ENCODE measurements at regions not wholly inside any gene's neighbourhood (a gene's known extent, or its start where the extent isn't known, plus 50 kb on each side); places are given as distances from the start of the nearest gene placed in this dataset.
"Not testable (repeated sequence)": the region's sequence is repeated elsewhere in the genome, so short reads cannot be mapped to it uniquely, and the experiment has no call there.

DNA sequence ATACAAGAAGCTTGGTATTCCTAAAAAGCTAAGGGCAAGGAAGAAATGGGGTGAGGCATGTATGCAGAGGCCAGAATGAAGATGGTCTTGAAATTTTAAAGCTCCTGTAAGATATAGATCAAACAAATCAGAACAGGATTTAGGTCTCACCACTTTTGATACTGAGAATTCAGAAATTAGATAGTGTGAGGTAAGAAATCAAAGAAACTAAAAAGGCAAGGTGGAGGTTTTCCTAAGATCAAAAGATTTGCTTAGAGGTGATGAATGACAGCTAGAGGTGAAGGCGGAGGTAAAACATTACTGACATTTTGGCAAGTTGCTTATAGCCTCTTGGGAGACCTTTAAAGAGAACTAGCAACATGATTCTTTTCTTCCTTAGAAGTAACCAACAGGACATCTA lies 225.2 kb upstream of the SGK1 start:
- Histone ChIP-seq H4K20me1 (ENCODE audit: control insufficient read depth, insufficient read depth, low read depth, low read length) (no peaks in the 10 kb centered on the region), H3F3A (ENCODE audit: control insufficient read depth, insufficient read depth) (no peaks in the 10 kb centered on the region), H3K27me3 (ENCODE audit: control insufficient read depth, low read length) (no peaks in the 10 kb centered on the region), H3K9me2 (replicated peaks; ENCODE audit: control insufficient read depth, low read length) (no peaks in the 10 kb centered on the region), H3K4me1 (ENCODE audit: control insufficient read depth, low read length) (no peaks in the 10 kb centered on the region), H3K79me2 (ENCODE audit: control insufficient read depth, low read length) (no peaks in the 10 kb centered on the region), H3K27ac (ENCODE audit: low read depth, low read length) (no peak overlapping the region), H3K9me3 (ENCODE audit: control insufficient read depth, insufficient read depth, low read length) (no peaks in the 10 kb centered on the region), H3K4me2 (ENCODE audit: low read length) (no peak overlapping the region), H3K36me3 (ENCODE audit: control insufficient read depth, low read length) (no peaks in the 10 kb centered on the region), H3K4me3 (ENCODE audit: low read length) (no peak overlapping the region)
- TF ChIP-seq EZH2phosphoT487 (IDR thresholded peaks at IDR 0.05; ENCODE audit: borderline replicate concordance, low read length) (no peak), CTCF (IDR thresholded peaks at IDR 0.05; ENCODE audit: low read depth, low read length, poor library complexity, severe bottlenecking) (no peak)

GRCh38 chr6:134541001-134541400 lies 223.1 kb upstream of the SGK1 start:
- no peaks in the 10 kb centered on the region for H3K36me3 ChIP-seq (ENCODE audit: control insufficient read depth, low read length)
- no peaks in the 10 kb centered on the region for H3K79me2 ChIP-seq (ENCODE audit: control insufficient read depth, low read length)
- no peaks in the 10 kb centered on the region for H3F3A ChIP-seq (ENCODE audit: control insufficient read depth, insufficient read depth)
- H3K27ac ChIP-seq (ENCODE audit: low read depth, low read length): no peak overlapping the region
- no peaks in the 10 kb centered on the region for H3K4me1 ChIP-seq (ENCODE audit: control insufficient read depth, low read length)
- no peaks in the 10 kb centered on the region for H4K20me1 ChIP-seq (ENCODE audit: control insufficient read depth, insufficient read depth, low read depth, low read length)
- H3K4me2 ChIP-seq (ENCODE audit: low read length): no peak overlapping the region
- H3K9me2 ChIP-seq (replicated peaks; ENCODE audit: control insufficient read depth, low read length): no peaks in the 10 kb centered on the region
- no peaks in the 10 kb centered on the region for H3K9me3 ChIP-seq (ENCODE audit: control insufficient read depth, insufficient read depth, low read length)
- no peaks in the 10 kb centered on the region for H3K27me3 ChIP-seq (ENCODE audit: control insufficient read depth, low read length)
- no peak overlapping the region for H3K4me3 ChIP-seq (ENCODE audit: low read length)
- TF ChIP-seq EZH2phosphoT487 (IDR thresholded peaks at IDR 0.05; ENCODE audit: borderline replicate concordance, low read length) (no peak), CTCF (IDR thresholded peaks at IDR 0.05; ENCODE audit: low read depth, low read length, poor library complexity, severe bottlenecking) (no peak)

DNA sequence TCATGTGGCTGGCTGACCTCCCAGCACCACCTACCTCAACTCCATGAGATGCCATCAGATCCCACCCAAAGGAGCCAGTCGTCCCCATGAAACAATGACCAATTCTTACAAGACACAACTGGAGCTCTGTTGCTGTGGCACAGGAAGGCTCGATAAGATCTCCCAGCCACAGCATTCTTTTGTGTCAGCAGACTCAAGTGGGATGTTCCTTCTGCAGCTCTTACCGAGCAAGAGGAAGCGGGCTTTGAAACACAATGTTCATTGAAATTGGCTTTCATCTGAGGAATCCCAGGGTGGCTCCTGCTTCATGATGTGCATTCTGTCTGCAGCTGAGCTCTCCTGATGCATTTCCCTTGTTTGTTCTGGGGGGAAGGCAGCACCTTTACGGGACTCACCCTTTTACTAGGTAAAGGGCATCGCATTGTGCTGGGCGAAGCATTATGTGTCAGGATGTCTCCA lies 222.0 kb upstream of the SGK1 start:
- H3K4me1 ChIP-seq (ENCODE audit: control insufficient read depth, low read length): no peaks in the 10 kb centered on the region
- no peak overlapping the region for H3K4me3 ChIP-seq (ENCODE audit: low read length)
- no peak for TF ChIP-seq CTCF (IDR thresholded peaks at IDR 0.05; ENCODE audit: low read depth, low read length, poor library complexity, severe bottlenecking)
- no peak for TF ChIP-seq EZH2phosphoT487 (IDR thresholded peaks at IDR 0.05; ENCODE audit: borderline replicate concordance, low read length)
- H3K9me3 ChIP-seq (ENCODE audit: control insufficient read depth, insufficient read depth, low read length): no peaks in the 10 kb centered on the region
- H3K27me3 ChIP-seq (ENCODE audit: control insufficient read depth, low read length): no peaks in the 10 kb centered on the region
- no peaks in the 10 kb centered on the region for H3F3A ChIP-seq (ENCODE audit: control insufficient read depth, insufficient read depth)
- no peak overlapping the region for H3K27ac ChIP-seq (ENCODE audit: low read depth, low read length)
- no peaks in the 10 kb centered on the region for H4K20me1 ChIP-seq (ENCODE audit: control insufficient read depth, insufficient read depth, low read depth, low read length)
- H3K79me2 ChIP-seq (ENCODE audit: control insufficient read depth, low read length): no peaks in the 10 kb centered on the region
- H3K9me2 ChIP-seq (replicated peaks; ENCODE audit: control insufficient read depth, low read length): no peaks in the 10 kb centered on the region
- H3K36me3 ChIP-seq (ENCODE audit: control insufficient read depth, low read length): no peaks in the 10 kb centered on the region
- H3K4me2 ChIP-seq (ENCODE audit: low read length): no peak overlapping the region

GRCh38 chr6:134537765-134538164 lies 219.9 kb upstream of the SGK1 start:
- not testable (repeated sequence) for H3K9me3 ChIP-seq (ENCODE audit: control insufficient read depth, insufficient read depth, low read length); H3K9me2 ChIP-seq (replicated peaks; ENCODE audit: control insufficient read depth, low read length); H3K4me3 ChIP-seq (ENCODE audit: low read length); H3K4me1 ChIP-seq (ENCODE audit: control insufficient read depth, low read length); H3K79me2 ChIP-seq (ENCODE audit: control insufficient read depth, low read length); H3K27me3 ChIP-seq (ENCODE audit: control insufficient read depth, low read length); H3K4me2 ChIP-seq (ENCODE audit: low read length); H3F3A ChIP-seq (ENCODE audit: control insufficient read depth, insufficient read depth); H3K27ac ChIP-seq (ENCODE audit: low read depth, low read length); H3K36me3 ChIP-seq (ENCODE audit: control insufficient read depth, low read length); H4K20me1 ChIP-seq (ENCODE audit: control insufficient read depth, insufficient read depth, low read depth, low read length)

All from DOHH2 (cell line).